ENCODE measurements at regions not wholly inside any gene's neighbourhood (a gene's known extent, or its start where the extent isn't known, plus 50 kb on each side); places are given as distances from the start of the nearest gene placed in this dataset.

DNA sequence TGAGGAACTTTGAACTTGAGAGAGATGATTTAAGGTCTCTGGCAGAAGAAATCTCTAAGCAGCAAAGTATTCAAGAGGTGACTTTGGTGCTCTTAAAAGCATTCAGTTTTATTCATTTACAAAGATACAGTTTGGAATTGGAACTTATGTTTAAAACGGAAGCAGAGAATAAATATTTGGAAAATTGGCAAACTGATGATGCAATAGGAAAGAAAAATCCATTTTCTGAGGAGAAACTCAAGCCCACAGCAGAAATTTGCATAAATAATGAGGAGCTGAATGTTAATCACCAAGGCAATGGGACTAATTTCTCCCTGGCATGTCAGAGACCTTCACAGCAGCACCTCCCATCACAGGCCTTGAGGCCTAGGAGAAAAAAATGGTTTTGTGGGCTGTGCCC is 1022.5 kb upstream of the CHAC2 start:
- CTCF ChIA-PET = no interaction called here
- Histone ChIP-seq H3K27me3 (replicated peaks in 2 of 5; ENCODE audit: control insufficient read depth in 4 of 5, insufficient read depth in 5 of 5, low read length in 4 of 5) (no peaks in the 10 kb centered on the region), H3K27ac (ENCODE audit: insufficient read depth in 1 of 2, low read depth in 1 of 2, low read length in 2 of 2, poor library complexity in 1 of 2, severe bottlenecking in 2 of 2) (no peak overlapping the region), H3K4me1 (ENCODE audit: control extremely low read depth in 1 of 4, control insufficient read depth in 4 of 4, insufficient read depth in 4 of 4, low read length in 3 of 4) (no peaks in the 10 kb centered on the region), H3K9me3 (ENCODE audit: control extremely low read depth in 1 of 5, control insufficient read depth in 4 of 5, insufficient read depth in 2 of 5, low read depth in 1 of 5, low read length in 4 of 5) (peaks cover 0 to 5% (median 0%) of the 10 kb centered on the region in 5 experiments), H3K4me3 (ENCODE audit: control insufficient read depth in 1 of 7, extremely low read depth in 1 of 7, insufficient read depth in 4 of 7, low read depth in 2 of 7, low read length in 6 of 7) (no peak overlapping the region), H3K36me3 (ENCODE audit: control insufficient read depth in 4 of 4, insufficient read depth in 4 of 4, low read length in 3 of 4) (no peaks in the 10 kb centered on the region)
- no peak for DNase-seq
- no CpG with 5 or more reads among the region's 1 CpG for WGBS (ENCODE audit: insufficient coverage)
- POLR2A ChIA-PET = no interaction called here

DNA sequence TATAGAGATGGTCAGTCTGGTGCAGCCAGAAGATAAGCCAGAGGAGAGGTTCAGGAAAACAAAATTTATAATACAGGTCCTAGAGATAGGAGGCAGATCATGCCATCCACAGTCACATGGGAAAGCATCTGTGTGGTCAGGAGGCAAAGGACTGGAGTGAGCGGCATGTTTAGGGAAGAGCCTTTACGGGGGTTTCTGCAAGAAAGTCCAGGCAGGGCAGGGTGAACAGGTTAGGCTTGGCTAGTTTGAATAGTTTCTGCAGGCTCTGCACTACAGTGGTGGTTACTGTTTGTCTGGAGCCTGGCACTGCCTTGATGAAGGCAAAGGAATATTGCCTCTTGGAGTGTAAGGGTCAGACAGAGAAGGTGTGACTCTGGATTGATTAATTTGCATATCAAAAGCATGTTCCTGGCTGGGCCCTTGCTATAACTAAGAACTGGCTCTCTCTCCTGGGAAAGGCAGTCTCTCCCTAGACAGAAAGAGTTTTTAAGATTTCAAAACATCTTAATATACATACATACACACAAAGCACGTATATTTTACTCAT is 1034.7 kb upstream of the CHAC2 start:
- DNase-seq = no peak
- Histone ChIP-seq H3K9me3 (ENCODE audit: control extremely low read depth in 1 of 5, control insufficient read depth in 4 of 5, insufficient read depth in 2 of 5, low read depth in 1 of 5, low read length in 4 of 5) (peaks cover 0 to 2% (median 0%) of the 10 kb centered on the region in 5 experiments), H3K27ac (ENCODE audit: insufficient read depth in 1 of 2, low read depth in 1 of 2, low read length in 2 of 2, poor library complexity in 1 of 2, severe bottlenecking in 2 of 2) (no peak overlapping the region), H3K36me3 (ENCODE audit: control insufficient read depth in 4 of 4, insufficient read depth in 4 of 4, low read length in 3 of 4) (no peaks in the 10 kb centered on the region), H3K4me3 (ENCODE audit: control insufficient read depth in 1 of 7, extremely low read depth in 1 of 7, insufficient read depth in 4 of 7, low read depth in 2 of 7, low read length in 6 of 7) (no peak overlapping the region), H3K4me1 (ENCODE audit: control extremely low read depth in 1 of 4, control insufficient read depth in 4 of 4, insufficient read depth in 4 of 4, low read length in 3 of 4) (no peaks in the 10 kb centered on the region), H3K27me3 (replicated peaks in 2 of 5; ENCODE audit: control insufficient read depth in 4 of 5, insufficient read depth in 5 of 5, low read length in 4 of 5) (no peaks in the 10 kb centered on the region)
- 96% methylated on average over 3 of the region's 3 CpGs for WGBS (ENCODE audit: insufficient coverage)
- ChIA-PET POLR2A (no interaction called here), CTCF (no interaction called here)

DNA sequence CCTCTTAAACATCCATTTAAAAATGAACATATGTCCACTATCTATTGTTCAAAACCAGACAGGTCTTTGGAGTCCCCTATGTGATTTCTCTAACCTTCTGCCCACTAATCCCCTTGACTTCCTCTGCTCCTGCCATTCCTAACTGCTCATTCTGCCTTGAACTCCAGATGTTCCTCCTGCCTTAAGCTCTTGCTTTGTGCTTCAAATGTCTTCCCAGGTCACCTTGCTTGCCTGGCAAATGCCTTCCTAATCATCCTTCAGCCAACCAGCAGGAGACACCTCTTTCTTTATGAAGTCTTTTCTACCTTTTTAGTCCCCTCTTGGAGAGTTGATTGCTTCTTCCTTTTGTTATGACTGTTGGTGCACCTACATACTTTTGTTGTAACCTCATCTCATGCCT is 1043.0 kb upstream of the CHAC2 start:
- ChIA-PET CTCF (no interaction called here), POLR2A (no interaction called here)
- no peaks in the 10 kb centered on the region for H3K36me3 ChIP-seq (ENCODE audit: control insufficient read depth in 4 of 4, insufficient read depth in 4 of 4, low read length in 3 of 4)
- H3K9me3 ChIP-seq (ENCODE audit: control extremely low read depth in 1 of 5, control insufficient read depth in 4 of 5, insufficient read depth in 2 of 5, low read depth in 1 of 5, low read length in 4 of 5) = peaks cover 0 to 2% (median 0%) of the 10 kb centered on the region in 5 experiments
- H3K27me3 ChIP-seq (replicated peaks in 2 of 5; ENCODE audit: control insufficient read depth in 4 of 5, insufficient read depth in 5 of 5, low read length in 4 of 5) = no peaks in the 10 kb centered on the region
- no peaks in the 10 kb centered on the region for H3K4me1 ChIP-seq (ENCODE audit: control extremely low read depth in 1 of 4, control insufficient read depth in 4 of 4, insufficient read depth in 4 of 4, low read length in 3 of 4)
- DNase-seq = no peak
- no peak overlapping the region for H3K27ac ChIP-seq (ENCODE audit: insufficient read depth in 1 of 2, low read depth in 1 of 2, low read length in 2 of 2, poor library complexity in 1 of 2, severe bottlenecking in 2 of 2)
- H3K4me3 ChIP-seq (ENCODE audit: control insufficient read depth in 1 of 7, extremely low read depth in 1 of 7, insufficient read depth in 4 of 7, low read depth in 2 of 7, low read length in 6 of 7) = no peak overlapping the region

DNA sequence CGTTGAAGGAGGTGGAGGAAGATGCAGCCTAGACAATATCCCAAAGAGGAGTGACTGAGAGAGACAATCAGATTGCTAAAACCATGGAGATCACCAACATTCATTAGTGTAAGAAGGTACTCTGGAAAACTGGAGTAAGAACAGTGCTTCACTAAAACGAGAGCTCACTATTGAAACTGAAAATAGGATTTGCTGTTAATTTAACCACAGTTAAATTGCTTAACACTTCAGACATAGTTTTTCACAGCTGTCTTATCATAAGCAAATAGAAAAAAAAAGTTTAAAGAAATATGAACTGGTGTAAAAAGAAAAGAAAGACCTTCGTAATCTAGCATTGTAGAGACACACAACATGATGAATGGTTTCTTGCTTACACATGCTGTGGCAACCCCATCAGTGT is 1049.8 kb upstream of the CHAC2 start:
- Histone ChIP-seq H3K27ac (ENCODE audit: insufficient read depth in 1 of 2, low read depth in 1 of 2, low read length in 2 of 2, poor library complexity in 1 of 2, severe bottlenecking in 2 of 2) (no peak overlapping the region), H3K36me3 (ENCODE audit: control insufficient read depth in 4 of 4, insufficient read depth in 4 of 4, low read length in 3 of 4) (no peaks in the 10 kb centered on the region), H3K4me1 (ENCODE audit: control extremely low read depth in 1 of 4, control insufficient read depth in 4 of 4, insufficient read depth in 4 of 4, low read length in 3 of 4) (no peaks in the 10 kb centered on the region), H3K4me3 (ENCODE audit: control insufficient read depth in 1 of 7, extremely low read depth in 1 of 7, insufficient read depth in 4 of 7, low read depth in 2 of 7, low read length in 6 of 7) (no peak overlapping the region), H3K9me3 (ENCODE audit: control extremely low read depth in 1 of 5, control insufficient read depth in 4 of 5, insufficient read depth in 2 of 5, low read depth in 1 of 5, low read length in 4 of 5) (no peaks in the 10 kb centered on the region), H3K27me3 (replicated peaks in 2 of 5; ENCODE audit: control insufficient read depth in 4 of 5, insufficient read depth in 5 of 5, low read length in 4 of 5) (no peaks in the 10 kb centered on the region)
- no CpG with 5 or more reads among the region's 3 CpGs for whole genome bisulfite sequencing (ENCODE audit: insufficient coverage)
- CTCF ChIA-PET = no interaction called here
- DNase-seq = no peak
- POLR2A ChIA-PET = no interaction called here

DNA sequence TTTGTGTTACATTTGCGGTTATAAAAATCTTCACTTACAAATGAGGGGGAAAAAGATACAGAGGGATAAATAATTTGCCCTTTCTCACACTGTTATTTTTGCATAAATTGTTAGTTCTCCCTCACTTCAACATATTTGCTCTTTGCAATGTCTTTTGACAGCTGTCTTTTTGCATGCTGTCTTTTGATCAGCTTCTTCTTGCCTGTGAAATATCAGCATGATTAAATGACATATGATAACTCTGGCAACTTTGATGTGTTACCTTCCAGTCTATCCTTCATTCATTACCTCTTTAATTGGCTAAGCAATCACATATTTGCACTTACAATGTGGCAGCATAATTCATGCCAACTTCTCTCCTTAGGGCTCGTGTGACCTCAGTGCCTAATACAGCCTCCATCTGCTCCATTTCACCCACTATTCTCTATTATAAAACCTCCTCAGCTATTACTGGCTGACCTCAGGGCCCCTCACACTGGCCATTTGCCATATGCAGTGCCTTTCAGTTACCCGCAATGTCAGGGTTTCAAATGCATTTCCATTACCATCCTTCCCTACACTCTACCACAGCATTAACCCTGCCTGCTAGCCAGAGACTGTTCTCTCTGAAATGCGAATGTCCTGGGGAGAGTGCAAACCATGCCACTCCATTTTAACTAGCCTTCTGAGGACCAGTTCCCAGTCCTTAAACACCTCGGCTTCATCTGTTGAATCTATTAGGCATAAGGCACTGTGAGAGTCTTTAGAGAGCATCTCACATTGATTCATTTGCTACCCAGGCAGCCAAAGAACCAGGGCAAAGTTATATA is 1056.6 kb upstream of the CHAC2 start:
- H3K36me3 ChIP-seq (ENCODE audit: control insufficient read depth in 4 of 4, insufficient read depth in 4 of 4, low read length in 3 of 4) = no peaks in the 10 kb centered on the region

DNA sequence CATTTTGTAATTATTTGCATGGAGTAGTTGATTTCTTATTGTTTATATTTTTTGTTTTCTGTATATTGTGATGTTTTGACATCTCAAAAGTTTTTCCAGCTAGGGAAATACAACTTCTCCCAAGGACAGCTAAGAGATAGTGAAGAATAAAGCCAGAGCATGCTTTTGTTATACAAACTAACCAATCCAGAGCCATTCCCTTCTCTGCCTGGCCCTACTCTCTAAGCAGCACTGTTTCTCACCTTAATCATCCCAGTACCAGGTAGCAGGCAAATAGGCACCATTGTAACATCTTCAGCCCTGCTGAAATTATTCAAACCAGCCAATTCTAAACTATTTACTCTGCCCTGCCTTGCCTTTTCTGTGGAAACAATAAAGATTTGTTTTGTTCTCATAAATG is 1063.4 kb upstream of the CHAC2 start:
- POLR2A ChIA-PET = no interaction called here
- Histone ChIP-seq H3K27ac (ENCODE audit: insufficient read depth in 1 of 2, low read depth in 1 of 2, low read length in 2 of 2, poor library complexity in 1 of 2, severe bottlenecking in 2 of 2) (no peak overlapping the region), H3K9me3 (ENCODE audit: control extremely low read depth in 1 of 5, control insufficient read depth in 4 of 5, insufficient read depth in 2 of 5, low read depth in 1 of 5, low read length in 4 of 5) (no peaks in the 10 kb centered on the region), H3K4me1 (ENCODE audit: control extremely low read depth in 1 of 4, control insufficient read depth in 4 of 4, insufficient read depth in 4 of 4, low read length in 3 of 4) (no peaks in the 10 kb centered on the region), H3K27me3 (replicated peaks in 2 of 5; ENCODE audit: control insufficient read depth in 4 of 5, insufficient read depth in 5 of 5, low read length in 4 of 5) (no peaks in the 10 kb centered on the region), H3K4me3 (ENCODE audit: control insufficient read depth in 1 of 7, extremely low read depth in 1 of 7, insufficient read depth in 4 of 7, low read depth in 2 of 7, low read length in 6 of 7) (no peak overlapping the region), H3K36me3 (ENCODE audit: control insufficient read depth in 4 of 4, insufficient read depth in 4 of 4, low read length in 3 of 4) (no peaks in the 10 kb centered on the region)
- DNase-seq = no peak
- CTCF ChIA-PET = no interaction called here

More for the DNA sequence above, 1056.6 kb upstream of the CHAC2 start:
- Histone ChIP-seq H3K4me1 (ENCODE audit: control extremely low read depth in 1 of 4, control insufficient read depth in 4 of 4, insufficient read depth in 4 of 4, low read length in 3 of 4) (no peaks in the 10 kb centered on the region), H3K27ac (ENCODE audit: insufficient read depth in 1 of 2, low read depth in 1 of 2, low read length in 2 of 2, poor library complexity in 1 of 2, severe bottlenecking in 2 of 2) (no peak overlapping the region), H3K27me3 (replicated peaks in 2 of 5; ENCODE audit: control insufficient read depth in 4 of 5, insufficient read depth in 5 of 5, low read length in 4 of 5) (no peaks in the 10 kb centered on the region), H3K4me3 (ENCODE audit: control insufficient read depth in 1 of 7, extremely low read depth in 1 of 7, insufficient read depth in 4 of 7, low read depth in 2 of 7, low read length in 6 of 7) (no peak overlapping the region), H3K9me3 (ENCODE audit: control extremely low read depth in 1 of 5, control insufficient read depth in 4 of 5, insufficient read depth in 2 of 5, low read depth in 1 of 5, low read length in 4 of 5) (no peaks in the 10 kb centered on the region)
- ChIA-PET CTCF (no interaction called here), POLR2A (no interaction called here)
- no peak for DNase-seq
- WGBS (ENCODE audit: insufficient coverage) = 79% methylated on average over 2 of the region's 5 CpGs

DNA sequence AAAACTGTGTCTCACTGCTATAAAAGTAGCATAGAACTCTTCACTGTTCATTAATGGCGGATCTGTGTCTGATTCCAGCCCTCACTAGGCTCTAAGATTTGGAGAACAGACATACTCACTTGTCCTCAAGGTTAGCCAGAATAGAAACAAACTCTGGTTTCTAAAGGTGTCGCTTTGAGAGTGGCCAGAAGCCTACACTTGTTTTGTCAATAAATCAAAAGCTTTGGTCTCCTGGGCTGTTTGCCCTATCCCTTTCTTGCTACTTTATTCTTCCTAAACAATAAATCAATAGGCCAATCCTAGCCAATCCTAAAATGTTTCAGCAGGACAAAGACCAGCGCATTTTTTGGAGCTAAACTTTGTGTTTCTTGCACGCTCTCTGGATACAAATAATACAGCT is 1064.6 kb upstream of the CHAC2 start:
- Histone ChIP-seq H3K4me1 (ENCODE audit: control extremely low read depth in 1 of 4, control insufficient read depth in 4 of 4, insufficient read depth in 4 of 4, low read length in 3 of 4) (no peaks in the 10 kb centered on the region), H3K4me3 (ENCODE audit: control insufficient read depth in 1 of 7, extremely low read depth in 1 of 7, insufficient read depth in 4 of 7, low read depth in 2 of 7, low read length in 6 of 7) (no peak overlapping the region), H3K27me3 (replicated peaks in 2 of 5; ENCODE audit: control insufficient read depth in 4 of 5, insufficient read depth in 5 of 5, low read length in 4 of 5) (no peaks in the 10 kb centered on the region), H3K9me3 (ENCODE audit: control extremely low read depth in 1 of 5, control insufficient read depth in 4 of 5, insufficient read depth in 2 of 5, low read depth in 1 of 5, low read length in 4 of 5) (no peaks in the 10 kb centered on the region), H3K36me3 (ENCODE audit: control insufficient read depth in 4 of 4, insufficient read depth in 4 of 4, low read length in 3 of 4) (no peaks in the 10 kb centered on the region), H3K27ac (ENCODE audit: insufficient read depth in 1 of 2, low read depth in 1 of 2, low read length in 2 of 2, poor library complexity in 1 of 2, severe bottlenecking in 2 of 2) (no peak overlapping the region)
- no peak for DNase-seq
- WGBS (ENCODE audit: insufficient coverage) = 84% methylated on average over 2 of the region's 4 CpGs
- ChIA-PET CTCF (no interaction called here), POLR2A (no interaction called here)

All from common myeloid progenitor, CD34-positive (primary cell).